ENCODE measurements at regions not wholly inside any gene's neighbourhood (a gene's known extent, or its start where the extent isn't known, plus 50 kb on each side); places are given as distances from the start of the nearest gene placed in this dataset.

DNA sequence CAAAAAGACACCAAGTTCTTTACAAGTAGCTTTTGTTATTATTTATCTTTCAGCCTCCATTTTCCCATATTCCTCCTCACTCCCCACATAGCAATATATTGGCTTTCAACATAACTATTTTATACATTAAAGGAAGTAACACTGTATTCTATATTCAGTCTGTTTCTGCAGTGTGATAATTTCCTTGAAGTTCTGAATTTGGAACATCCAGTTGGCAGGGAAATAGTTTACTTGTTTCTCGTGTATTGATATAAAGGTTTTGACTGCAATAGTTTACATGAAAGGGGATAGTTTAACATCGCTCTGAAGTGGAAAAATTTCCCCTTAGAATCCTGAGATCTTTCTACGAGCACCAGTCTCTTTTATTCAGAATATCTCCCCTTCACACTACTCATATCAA is 341.5 kb upstream of the ANO3 start:
- no peak for DNase-seq

DNA sequence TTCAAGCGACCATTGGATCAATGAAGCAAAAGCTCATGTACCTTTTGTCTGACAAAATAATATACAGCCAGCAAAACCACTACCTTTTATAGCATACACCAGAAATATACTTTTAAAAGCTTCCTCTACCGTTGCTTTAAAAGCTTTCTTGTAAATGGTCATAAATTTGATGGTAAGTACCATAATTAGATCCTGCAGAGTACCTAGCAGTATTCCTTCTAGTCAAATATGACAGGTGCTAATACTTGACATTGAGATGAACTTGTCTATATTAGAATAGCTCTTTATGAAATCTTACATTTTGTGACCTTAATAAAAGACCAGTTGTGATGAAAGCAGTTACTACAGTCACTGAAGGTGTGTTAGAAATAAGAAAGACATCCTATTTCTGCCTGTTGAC is 340.5 kb upstream of the ANO3 start:
- no peak for DNase-seq

DNA sequence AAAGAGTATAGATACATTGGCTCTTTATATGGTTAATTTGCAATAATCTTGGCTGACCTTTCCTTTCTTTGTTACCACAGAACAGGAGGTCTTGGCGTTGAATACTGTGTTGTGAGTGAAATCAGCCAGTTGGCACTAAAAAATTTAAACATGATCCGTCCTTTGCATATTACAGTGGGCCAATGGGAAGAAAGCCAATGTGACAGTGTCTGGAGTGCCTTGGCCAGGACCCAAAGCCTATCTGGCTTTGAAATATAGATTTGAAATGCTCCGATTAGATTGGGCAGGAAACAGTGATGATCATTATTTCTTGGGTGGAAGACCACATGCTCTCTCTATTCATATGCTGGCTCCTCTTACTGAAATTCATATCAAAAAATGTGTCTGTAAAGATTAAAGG is 339.6 kb upstream of the ANO3 start:
- no peak for DNase-seq

DNA sequence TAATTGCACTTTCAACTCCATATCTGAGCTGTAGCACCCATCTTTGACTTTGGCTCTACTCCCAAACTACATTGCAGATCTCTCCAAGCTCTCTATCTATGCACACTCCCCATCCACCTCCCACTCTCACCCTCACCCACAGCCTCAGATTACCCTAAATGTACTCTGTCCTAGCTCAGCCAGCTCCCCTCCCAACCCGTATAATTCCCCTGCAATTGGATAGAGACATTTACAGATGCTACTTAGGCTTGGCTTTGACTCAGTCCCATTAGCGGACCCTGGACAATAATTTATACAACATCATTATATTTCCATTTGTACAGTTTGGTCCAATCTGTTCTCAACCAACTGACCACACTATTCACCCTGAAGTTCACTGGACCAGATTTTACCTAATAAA is 338.9 kb upstream of the ANO3 start:
- DNase-seq, result no peak

DNA sequence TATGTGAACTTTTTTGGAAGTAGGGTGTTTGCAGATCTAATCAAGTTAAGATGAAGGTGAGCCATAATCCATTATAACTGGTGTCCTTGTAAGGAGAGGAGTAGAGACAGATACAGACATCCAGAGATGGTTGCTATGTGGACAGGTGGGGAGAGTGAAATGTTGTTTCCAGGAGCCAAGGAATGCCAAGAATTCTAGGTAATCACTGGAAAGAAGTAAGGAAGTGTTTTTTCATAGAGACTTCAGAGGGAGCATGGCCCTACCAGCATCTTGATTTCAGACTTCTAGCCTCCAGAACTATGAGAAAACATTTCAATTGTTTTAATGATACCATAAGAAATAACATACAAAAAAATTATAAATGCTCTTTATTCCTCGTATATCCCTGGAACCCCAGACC is 320.5 kb upstream of the ANO3 start:
- DNase-seq, result no peak

DNA sequence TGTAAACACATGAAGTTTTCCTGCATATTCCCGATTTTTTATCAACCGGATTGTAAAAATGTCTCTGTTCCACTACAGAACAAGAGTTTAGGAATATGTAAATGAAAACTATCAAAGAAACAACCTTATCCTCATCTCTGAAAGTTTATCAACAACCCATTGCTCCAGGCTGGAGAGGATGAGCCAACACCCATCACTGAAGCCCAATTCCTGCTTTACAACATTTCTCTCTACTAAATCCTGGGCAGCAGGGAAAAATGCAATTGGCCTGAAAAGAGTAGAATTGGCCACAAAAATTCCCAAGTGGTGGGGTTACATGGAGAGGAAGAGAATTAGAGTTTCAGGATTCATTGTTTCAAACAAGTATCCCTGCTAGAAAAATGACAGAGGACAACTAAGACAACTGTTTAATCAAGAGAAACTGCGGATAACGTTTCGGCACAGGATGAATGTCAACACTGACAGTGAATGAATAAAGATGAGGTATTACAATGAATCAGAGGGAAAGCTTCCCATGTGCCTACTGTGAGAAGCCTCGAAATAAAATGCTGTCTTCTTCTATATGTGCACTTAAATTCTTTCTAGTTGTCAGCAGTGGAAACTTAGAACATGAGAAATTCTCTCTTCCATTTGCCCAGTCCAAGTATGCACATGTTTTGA is 317.3 kb upstream of the ANO3 start:
- DNase-seq, result no peak

DNA sequence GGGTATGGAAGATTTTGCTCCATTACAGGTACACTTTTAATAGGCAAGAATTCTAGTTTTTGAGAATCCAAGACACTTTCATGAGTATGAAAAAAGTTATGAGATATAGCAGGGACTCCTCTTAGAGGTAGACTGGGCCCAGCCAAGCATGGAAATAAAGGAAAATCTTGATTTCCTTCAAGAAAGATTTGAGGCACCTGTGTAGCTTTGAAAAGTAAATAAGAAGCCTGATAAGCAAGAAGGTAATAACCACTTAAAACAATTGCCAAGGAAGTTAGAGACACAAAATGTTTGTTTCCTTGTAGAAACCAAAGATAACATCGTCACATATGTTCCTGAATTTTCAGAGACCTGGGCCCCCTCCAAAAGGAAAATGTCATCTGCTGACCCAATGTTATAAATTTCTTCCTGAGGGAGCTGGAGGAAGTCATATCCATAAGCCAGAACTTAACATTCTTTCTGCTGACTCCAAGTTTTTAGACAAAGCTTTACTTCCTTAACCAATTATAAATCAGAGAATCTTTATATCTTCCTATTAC is 314.5 kb upstream of the ANO3 start:
- DNase-seq, result no peak

DNA sequence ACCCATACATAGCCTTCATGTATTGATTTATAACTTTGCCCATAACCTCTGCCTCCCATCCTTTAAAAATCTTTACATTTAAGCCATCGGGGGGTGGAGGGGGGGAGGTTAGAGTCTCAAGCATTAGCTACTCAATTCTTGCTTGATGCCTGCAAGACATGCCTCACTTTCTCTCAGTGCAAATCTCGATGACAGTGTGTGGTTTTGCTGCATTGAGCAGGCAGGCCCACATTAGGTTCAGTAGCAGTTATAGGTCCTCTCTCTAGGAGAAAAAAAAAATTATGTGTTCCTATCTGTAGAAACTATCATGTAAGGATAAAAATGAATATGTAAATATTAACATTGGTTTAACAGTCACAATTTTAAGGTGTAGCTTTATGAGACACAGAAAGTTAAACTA is 314.0 kb upstream of the ANO3 start:
- DNase-seq, result no peak

DNA sequence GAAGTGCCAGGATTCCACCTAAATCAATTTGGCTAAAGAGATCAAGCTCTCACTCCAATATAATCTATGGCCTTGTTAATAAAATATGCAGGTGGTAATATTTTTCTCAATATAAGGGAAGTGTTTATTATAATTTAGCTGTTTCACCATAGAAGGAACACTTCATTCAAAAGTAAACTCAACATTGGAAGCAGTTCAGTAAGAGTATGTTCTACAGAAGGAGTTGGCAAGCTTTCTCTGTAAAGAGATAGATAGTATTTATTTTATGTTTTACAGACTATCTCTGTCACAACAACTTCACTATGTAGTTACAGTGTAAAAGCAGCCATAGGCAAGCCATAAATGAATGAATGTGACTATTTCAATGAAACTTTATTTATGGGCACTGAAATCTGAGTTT is 313.6 kb upstream of the ANO3 start:
- no peak for DNase-seq

DNA sequence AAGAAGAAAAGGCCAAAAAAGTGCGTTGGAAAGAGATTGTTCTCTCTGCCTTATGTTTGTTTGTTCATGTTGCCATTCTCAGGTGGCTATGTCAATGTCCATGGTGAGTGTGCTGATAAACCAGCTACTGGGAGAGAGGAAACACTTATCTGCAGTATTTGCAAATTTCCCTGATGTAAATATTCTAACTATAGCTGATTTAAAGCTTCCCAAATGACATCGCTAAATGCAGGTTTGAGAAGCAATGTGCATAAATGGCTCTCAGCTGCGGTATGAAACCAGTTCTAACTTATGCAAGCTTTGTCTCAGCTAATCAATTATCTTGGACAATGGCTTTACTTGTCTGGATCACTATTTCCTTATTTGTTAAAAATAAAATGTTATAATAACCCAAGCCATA is 312.5 kb upstream of the ANO3 start:
- DNase-seq, result no peak

DNA sequence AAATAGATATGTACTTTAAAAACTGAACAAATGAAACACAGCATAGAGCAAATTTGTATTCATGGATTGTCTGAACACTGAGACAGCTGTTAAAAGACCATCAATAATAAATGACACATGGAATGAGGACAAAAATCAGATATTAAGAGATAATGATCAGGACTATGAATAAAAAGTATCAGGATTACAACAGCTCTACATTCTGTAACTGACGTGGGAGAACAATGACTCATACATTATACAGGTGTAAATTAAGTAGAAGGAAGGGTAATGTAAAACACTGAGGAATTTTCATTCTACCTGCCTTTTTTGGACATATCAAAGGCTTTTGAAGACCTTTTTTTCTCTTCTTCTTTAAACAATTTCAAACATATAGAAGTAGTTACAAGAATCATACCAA is 310.9 kb upstream of the ANO3 start:
- DNase-seq, result no peak

DNA sequence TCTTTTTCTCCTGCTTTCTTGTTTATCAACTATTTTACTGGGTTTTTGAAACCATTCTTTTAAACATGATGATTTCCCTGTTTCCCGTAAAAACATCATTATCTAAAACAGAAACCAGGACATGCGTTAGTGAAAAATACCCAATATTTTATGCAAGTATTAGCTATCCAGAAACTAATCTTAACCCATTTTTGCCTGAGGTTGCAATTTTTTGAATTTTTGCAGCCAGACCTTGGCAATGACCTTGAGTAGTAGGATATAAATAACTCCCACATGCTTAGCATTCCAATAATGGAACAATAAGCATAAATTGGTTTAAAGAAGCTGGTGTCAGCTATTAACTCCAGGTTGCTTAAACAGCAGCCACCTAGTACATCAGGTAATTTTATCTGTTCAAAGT is 308.9 kb upstream of the ANO3 start:
- DNase-seq, result no peak

DNA sequence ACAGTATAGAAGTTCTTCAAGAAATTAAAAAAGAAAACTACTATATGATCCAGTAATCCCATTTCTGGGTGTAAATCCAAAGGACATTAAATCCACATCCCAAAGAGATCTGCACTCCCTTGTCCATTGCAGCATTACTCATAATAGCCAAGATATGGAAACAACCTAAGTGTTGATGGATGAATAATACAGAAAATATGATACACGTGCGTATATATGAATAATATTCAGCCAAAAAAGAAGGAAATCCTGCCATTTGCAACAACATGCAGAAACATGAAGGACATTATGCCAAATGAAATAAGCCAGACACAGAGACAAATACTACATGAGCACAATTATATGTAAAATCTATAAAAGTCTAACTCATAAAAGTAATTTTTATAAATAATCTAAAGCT is 306.3 kb upstream of the ANO3 start:
- no peak for DNase-seq

DNA sequence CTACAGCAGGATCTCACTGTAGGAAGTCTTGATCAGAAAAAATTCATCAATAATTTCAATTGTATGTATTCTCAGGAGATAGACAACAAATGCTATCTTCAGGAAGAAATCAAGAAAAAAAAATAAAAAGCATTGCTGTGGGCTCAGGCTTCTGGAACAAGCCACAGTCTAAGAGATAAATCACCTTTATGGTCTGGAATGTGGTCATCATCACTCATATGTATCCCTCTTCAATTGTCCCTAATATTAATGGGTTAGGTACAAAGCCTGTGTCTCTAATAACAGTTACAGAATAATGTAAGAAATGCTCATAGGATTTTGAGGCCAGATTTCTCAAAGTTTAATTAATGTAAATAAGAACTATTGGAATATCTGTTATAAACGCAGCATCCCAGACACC is 305.9 kb upstream of the ANO3 start:
- no peak for DNase-seq

DNA sequence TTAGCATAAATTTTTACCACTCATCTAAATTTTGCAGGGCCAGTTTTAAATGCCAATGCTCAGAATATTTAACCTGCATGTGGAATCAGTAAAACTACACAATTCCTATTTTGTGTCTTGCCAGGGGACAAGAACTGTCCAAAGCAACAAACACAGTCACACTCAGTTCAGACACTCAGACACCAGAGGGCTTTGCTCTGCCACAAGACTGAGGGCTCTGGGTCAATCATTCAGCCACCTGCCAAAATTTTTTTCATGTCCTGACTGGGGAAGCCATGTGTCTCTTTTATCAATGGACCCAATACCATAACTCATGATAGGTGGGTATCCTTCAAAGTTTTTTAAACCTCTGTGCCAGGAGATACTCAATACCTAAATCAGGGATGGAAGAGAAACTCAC is 304.0 kb upstream of the ANO3 start:
- no peak for DNase-seq

DNA sequence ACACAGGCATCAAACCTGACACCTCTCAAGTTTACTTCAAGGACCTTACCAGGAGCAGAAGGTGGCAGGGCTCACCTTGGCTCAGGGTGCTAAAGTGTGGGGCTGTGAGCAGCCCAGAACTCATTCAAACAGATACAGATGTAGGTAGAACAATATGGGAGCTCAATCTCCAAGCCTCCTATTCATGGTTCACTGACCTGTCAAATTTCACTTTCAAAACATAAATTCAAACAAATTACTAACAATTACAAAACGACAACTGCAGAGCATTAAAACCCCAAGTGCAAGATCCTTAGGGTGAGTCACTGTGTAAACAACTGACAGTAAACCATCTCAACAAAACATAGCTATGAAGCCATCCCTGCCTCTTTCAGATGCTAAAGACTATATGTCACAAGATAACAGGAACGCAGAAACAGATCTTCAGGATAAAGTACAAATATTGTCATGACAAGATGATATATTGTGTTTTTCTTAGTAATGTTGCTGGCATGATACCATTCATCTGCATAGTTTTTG is 303.5 kb upstream of the ANO3 start:
- DNase-seq, result no peak

DNA sequence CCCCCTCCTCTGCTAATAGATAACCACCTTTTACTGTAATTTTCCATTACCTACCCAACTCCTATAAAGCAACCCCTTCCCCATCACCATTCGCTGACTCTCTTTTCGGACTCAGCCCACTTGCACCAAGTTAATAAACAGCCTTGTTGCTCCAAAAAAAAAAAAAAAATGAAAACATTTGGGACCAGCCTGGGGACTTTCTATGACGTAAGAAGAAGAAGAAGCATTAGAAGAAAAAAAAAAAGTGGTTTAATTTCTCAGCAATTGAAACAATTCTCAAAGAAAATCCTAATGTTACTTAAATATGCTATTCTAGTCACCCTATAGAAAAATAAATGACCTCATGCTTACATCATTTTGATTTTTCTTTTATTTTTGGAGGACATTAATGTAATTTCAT is 301.5 kb upstream of the ANO3 start:
- no peak for DNase-seq

DNA sequence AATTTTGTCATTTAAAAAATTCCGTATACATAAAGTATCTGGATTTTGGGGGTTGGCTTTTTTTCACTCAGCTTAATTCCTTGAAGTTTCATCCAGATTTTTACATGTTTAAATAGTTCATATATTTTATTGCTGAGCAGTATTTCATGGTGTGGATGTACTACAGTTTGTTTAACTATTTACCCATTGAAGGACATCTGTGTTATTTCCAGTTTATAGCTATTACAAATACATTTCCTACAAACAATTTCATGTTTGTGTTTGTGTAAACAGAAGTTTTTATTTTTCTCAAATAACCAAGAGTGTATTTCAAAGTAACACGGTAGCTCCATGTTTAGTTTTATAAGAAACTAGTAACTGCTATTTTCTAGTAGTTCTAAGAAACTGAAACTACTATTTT is 299.7 kb upstream of the ANO3 start:
- no peak for DNase-seq

DNA sequence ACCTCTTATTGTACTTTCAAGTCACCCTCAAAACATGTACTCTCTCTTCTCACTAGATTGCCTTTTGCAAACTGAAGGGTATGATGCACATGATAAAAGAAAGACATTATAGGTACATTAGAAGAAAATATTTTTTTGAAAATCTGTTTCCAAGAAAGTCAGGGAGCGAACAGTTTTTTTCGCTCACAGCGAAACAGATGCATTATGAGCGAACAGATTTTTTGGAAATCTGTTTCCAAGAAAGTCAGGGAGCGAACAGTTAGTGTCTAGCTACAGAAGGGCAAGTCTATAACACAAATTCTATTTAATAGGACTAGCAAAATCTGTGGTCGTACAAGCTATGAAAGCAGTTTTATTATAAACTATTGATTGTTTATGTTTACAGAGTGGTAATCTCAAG is 296.2 kb upstream of the ANO3 start:
- no peak for DNase-seq

DNA sequence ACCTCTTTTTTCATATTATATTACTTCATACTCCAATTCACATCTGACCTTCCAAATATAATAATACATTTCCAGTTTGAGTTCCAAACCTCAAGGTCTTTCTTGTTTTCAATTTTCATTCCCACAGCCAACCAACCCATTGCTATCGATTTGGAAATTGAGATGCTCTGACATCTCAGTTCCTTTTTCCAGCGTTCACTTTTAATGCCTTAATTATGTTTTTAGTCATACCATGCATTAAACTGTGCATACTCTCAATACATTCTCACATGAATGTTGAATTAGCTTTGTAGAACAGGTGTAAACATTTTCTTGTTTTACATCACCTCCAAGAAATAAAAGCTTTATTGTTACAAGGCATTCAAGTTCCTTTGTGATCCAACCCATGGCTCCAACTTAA is 294.2 kb upstream of the ANO3 start:
- DNase-seq, result no peak

DNA sequence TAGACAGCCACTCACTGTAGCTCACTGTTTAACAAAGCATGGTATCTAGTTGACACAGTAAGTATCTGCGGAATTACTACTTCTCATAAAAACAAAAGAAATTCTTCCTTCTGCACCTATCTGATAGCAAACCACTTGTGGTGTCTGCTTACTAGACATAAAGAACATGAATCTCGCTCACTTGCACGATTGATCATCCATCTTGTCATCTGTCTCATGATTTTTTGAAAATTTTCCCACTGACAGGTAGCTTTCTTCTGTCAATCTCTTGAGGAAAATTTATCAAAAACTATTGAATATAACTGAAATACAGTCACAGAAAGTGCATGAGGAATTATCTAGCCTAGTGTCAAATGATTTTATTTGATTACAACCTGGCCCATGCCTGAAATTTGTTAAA is 291.6 kb upstream of the ANO3 start:
- no peak for DNase-seq

DNA sequence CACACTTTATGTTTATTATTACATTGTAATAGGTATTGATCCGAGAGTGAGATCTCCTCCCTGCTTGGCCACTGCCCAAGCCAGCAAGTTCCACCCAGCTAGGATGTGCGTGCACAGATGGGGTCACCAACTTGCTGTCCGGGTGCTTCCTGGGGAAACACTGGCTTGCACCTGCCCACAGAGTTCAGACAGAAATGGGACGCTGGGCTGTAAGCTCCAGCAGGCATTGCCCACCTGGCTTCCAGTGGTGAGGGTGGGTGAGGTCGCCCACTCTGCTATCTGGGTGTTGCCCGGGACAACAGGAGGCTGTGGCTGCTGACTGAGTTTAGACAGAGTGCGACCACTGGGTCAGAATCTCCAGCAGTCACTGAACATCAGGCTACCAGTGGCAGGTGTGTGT is 289.8 kb upstream of the ANO3 start:
- DNase-seq, result no peak

DNA sequence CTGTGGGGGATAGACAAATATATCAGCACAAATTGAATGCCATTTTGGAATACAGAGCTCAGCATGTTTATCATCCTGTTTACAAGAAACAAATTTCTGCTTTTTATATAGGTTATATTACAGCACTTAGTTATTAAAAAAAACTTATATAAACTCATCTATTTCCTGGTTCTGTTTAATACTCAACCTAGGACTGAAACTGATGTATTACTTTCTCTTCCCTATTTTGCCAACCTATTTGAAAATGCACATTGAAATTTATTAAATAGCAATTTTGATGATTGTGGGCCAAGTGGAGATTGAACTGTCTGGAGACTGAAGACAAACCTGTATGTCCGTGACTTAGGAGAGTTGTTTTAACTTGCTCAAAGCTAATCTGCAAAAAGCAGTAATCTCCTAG is 288.3 kb upstream of the ANO3 start:
- DNase-seq, result no peak

DNA sequence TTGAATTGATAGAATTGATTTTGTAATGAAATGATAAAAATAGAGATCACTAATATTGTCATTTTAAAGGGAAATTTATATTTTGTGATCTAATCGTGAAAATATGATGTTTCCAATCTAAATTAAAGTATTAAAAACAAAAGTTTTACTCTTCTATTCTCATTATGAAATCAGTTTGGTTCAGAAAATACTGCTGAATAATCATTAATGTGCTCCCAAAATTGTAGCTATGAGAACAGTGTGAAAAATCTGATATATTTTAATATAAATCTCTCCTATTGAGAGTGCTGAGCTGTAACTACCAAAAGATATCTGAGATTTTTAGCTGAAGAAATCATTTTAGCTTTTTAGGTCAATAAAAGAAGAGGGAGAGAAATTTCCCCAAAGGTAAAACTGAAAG is 287.5 kb upstream of the ANO3 start:
- DNase-seq, result no peak

DNA sequence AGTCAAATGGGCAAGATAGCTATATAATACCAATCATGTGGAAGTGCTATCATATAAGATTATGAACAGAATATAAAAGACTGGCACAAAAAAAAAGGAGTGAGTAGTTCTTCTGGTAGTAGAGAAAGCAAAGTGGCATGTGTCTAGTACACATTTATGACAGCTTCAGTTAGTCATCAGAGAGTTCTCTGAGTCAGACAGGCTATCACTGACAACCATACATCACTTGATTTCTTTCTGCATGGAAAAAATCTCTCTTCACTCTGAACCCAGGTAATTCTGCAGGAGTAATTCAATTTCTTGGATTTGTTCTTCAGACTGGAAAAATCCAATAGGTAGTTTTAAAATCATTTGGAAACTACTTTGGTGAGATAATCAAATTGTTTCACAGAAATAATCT is 286.8 kb upstream of the ANO3 start:
- no peak for DNase-seq

DNA sequence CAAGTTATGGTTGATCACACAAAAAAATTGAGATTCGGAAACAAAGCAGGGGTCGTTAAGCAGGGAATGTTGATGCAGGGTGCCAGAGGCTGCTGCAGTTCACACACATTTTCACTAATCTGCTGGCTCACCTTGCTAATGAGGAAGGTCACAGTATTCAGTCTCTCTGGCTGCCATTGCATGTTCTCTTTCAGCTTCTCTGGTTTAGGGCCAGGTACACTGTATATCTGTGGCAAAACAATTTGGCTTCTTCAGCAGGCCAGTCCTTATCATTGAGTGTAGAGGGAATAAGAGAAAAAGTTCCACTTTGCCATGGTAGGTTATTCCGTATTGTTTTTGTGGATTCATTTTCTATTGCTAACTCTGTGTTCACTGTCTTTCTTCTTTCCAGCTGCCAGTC is 283.7 kb upstream of the ANO3 start:
- DNase-seq, result no peak
